GM21825 (cell line): ENCODE measurements at regions not wholly inside any gene's neighbourhood (a gene's known extent, or its start where the extent isn't known, plus 50 kb on each side); places are given as distances from the start of the nearest gene placed in this dataset.
"Not testable (repeated sequence)": the region's sequence is repeated elsewhere in the genome, so short reads cannot be mapped to it uniquely, and the experiment has no call there.

ENCODE experiments used
- ATAC-seq: cut with Tn5 transposase; IDR thresholded peaks from one replicate; pipeline ENCODE4 v1.9.1; 2021; ENCODE audit warnings: mild to moderate bottlenecking, moderate library complexity; ENCODE audit not compliant: unreplicated experiment

DNA sequence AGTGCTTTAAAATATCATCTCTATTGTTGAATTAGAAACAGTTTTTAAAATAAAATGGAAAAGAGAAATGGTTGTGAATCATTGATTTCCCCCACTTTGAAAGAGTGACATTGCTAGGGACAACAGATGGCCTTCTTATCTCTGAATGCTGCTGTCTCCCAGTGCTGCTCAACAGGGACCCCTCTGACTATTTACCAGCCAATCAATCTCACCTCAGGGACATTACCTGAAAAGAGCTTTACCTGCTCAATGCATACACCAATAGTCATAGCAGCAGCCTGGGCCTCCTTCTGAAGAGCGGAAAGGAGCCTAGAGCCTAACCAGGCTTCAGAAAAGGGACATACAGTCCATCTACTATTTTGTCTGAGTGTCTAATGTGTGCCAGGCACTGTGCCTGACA lies 162.8 kb downstream of the CGGBP1 start:
- ATAC-seq, result no peak

- ATAC-seq, result no peak
These were observed 185.7 kb downstream of the CGGBP1 start for GRCh38 chr3:87873136-87873535.

- ATAC-seq, result no peak
These were observed 191.8 kb downstream of the CGGBP1 start for GRCh38 chr3:87867001-87867400.

GRCh38 chr3:87856126-87856525 lies 202.7 kb downstream of the CGGBP1 start:
- ATAC-seq, result no peak

- no peak for ATAC-seq
These were observed 203.2 kb downstream of the CGGBP1 start for GRCh38 chr3:87855616-87856015.

DNA sequence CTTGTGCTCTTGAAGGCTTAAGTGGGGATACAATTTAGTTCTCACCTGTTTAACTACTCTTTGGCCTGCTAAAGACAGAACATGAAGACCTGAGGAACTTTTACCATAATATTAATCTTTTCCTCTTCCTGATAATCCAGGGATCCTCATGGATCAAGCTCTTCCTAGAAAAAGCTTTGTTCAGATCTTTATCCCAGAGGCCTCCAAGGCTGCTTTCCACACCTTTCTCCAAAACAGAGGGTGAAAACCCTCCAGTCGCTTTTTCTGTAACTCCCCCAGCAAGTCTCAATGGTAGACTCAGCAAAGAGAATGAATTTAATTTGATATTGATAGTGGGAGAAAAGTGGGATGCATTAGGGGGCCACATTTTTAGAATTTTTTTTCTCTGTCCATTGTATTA lies 203.6 kb downstream of the CGGBP1 start:
- no peak for ATAC-seq

GRCh38 chr3:87848003-87848402 lies 210.8 kb downstream of the CGGBP1 start:
- ATAC-seq, result no peak

- no peak for ATAC-seq
These were observed 221.7 kb downstream of the CGGBP1 start for GRCh38 chr3:87837076-87837475.

DNA sequence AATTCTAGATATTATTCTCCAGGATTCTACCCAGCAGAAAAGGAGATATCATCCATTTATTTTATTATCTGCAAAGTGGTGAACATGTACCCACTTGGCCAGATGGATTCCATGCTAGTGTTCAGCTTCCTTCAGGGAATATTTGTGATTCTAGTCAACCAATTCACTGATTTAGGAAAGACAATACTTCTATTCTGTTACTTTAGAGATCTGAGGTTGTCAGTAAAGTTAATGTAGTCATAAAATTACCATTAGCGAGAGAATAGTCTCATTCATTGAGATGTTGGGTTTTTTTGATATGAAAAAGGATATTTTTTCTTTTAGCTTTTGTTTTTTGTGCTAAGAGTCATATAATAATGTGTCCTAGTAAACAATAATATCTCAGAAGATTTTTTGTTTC lies 222.8 kb downstream of the CGGBP1 start:
- ATAC-seq, result no peak

GRCh38 chr3:87835236-87835635 lies 223.6 kb downstream of the CGGBP1 start:
- ATAC-seq, result no peak

DNA sequence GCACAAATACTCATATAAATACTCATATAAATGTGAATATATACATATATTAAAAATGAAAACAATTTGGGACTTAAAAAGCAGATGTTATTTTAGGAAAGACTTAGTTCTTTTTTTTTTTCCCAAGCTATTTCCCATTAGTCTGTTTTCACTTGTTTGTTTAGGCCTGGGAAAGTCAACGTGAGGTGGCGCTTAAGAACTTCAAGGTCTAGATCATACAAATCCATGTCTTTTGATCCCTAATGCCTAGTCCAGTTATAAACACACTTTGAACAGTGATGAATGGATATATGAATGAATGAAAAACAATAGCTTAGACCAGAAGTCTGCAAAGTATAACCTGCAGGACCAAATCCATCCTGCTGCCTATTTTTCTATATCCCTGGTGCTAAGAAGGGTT lies 224.5 kb downstream of the CGGBP1 start:
- ATAC-seq, result no peak

- ATAC-seq, result no peak
These were observed 225.8 kb downstream of the CGGBP1 start for GRCh38 chr3:87833039-87833377.

DNA sequence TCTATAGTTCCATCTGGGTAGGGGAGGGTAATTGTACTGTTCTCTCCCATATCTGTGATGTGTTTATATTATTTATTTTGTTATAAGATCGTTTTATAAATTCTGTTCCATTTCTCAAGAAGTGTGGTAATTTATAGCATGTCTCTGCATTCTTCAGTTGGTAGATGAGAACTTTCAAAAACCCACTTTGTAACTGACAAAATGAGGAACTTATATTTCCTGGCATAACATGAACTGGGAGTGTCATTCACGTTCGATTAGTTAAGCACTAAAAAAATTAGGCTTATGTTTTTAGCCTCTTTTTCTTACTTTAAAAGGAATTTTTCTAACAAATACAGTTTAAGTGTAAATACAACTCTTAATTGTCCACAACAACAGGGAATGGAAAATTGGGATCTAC lies 230.8 kb downstream of the CGGBP1 start:
- ATAC-seq, result no peak

DNA sequence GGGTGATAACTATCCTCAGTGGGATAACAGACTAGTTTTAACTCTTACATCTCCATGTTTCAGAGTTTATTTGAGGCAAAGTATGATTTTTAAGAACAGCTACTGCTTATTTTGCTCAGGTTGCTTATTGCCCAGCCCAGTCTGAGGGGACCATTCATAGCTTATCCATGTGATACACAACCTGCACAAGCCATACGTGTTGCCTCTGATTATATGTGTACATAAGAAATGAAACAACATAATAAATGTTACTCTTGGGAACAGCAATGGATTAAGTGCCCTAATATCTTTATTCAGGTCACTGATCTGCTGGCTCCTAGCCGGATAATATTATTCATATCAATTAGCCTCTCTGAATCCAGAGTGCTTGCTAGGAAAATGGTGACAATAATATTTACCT lies 236.2 kb downstream of the CGGBP1 start:
- ATAC-seq, result no peak

DNA sequence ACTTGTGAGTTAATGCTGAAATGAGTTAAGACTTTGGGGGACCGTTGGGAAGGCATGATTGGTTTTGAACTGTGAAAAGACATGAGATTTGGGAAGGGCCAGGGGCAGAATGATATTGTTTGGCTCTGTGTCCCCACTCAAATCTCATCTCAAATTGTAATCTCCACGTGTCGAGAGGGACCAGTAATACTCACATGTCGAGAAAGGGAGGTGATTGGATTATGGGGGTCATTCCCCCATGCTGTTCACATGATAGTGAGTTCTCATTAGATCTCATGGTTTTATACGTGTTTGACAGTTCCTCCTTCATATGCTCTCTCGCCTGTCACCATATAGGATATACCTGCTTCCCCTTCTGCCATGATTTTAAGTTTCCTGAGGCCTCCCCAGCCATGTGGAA lies 245.3 kb downstream of the CGGBP1 start:
- not testable (repeated sequence) for ATAC-seq

DNA sequence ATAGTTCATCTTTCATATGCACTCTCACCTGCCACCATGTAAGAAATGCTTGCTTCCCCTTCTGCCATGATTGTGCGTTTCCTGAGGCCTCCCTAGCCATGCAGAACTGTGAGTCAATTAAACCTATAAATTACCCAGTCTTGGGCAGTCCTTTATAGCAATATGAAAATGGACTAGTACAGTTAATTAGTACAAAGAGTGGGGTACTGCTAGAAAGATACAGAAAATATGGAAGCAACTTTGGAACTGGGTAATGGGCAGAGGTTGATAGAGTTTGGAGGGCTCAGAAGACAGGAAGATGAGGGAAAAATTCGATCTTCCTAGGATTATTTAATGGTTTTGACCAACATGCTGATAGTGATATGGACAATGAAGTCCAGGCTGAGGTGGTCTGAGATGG lies 246.9 kb downstream of the CGGBP1 start:
- no peak for ATAC-seq

- no peak for ATAC-seq
These were observed 248.3 kb downstream of the CGGBP1 start for GRCh38 chr3:87810452-87811016.

GRCh38 chr3:87805670-87806069 lies 253.1 kb downstream of the CGGBP1 start:
- ATAC-seq, result peak; percentile 95

- no peak for ATAC-seq
These were observed 257.4 kb downstream of the CGGBP1 start for GRCh38 chr3:87801409-87801808.

GRCh38 chr3:87800516-87800915 lies 258.3 kb downstream of the CGGBP1 start:
- ATAC-seq, result no peak

- no peak for ATAC-seq
These were observed 260.2 kb downstream of the CGGBP1 start for GRCh38 chr3:87798567-87798947.

GRCh38 chr3:87797872-87798566 lies 260.8 kb downstream of the CGGBP1 start:
- no peak for ATAC-seq

DNA sequence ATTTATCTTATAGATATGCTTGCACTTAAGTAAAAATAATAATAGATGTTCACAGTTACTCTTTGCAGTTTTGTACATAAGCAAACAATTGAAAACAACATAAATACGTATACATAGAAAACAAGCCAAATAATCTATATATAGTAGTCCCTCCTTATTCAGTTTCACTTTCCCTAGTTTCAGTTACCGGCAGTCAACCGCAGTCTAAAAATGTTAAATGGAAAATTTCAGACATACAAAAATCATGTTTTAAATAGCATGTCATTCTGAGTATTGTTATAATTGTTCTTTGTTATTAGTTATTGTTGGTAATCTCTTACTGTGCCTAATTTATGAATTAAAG lies 262.0 kb downstream of the CGGBP1 start:
- no peak for ATAC-seq
